OCI-LY7 (cell line): ENCODE measurements at regions not wholly inside any gene's neighbourhood (a gene's known extent, or its start where the extent isn't known, plus 50 kb on each side); places are given as distances from the start of the nearest gene placed in this dataset.

Experiments
- BruUV-seq: library from RNA; stranded (reverse); fragments of 400-500 nt; replicated peaks from 2 replicates; lab custom pipeline; 2021; lab: Mats Ljungman, UMichigan
- CTCF ChIA-PET: fragments of 300-600 bp; sonication (Branson Sonifier 250); formaldehyde crosslinking; loops from one replicate; lab custom pipeline; 2022; ENCODE audit warnings: antibody characterized with exemption; ENCODE audit not compliant: unreplicated experiment; lab: Charles Lee
- POLR2A ChIA-PET: fragments of 300-600 bp; sonication (Branson Sonifier 250); formaldehyde crosslinking; loops from one replicate; lab custom pipeline; 2022; ENCODE audit warnings: antibody characterized with exemption; lab: Charles Lee
- DNase-seq: peaks from one replicate; pipeline ENCODE4 v3.0.0-alpha.2; 2015; ENCODE audit warnings: low spot score
- H2AFZ ChIP-seq: fragments of 200-600 bp; sonication (generic), shearing (Covaris generic); 2 replicates; pipeline ENCODE4 v1.6.1; 2014; ENCODE audit warnings: mild to moderate bottlenecking, antibody characterized with exemption, low read length, moderate library complexity
- H3K27ac ChIP-seq: fragments of 200-600 bp; sonication (generic); 2 replicates; pipeline ENCODE4 v1.5.1; 2014; ENCODE audit warnings: mixed run types, low read depth, mild to moderate bottlenecking, moderate library complexity, low read length, inconsistent platforms; ENCODE audit not compliant: poor library complexity, severe bottlenecking
- H3K36me3 ChIP-seq: fragments of 200-600 bp; sonication (generic); 2 replicates; pipeline ENCODE4 v1.6.1; 2014; ENCODE audit warnings: mild to moderate bottlenecking, antibody characterized with exemption, low read length, moderate library complexity, mixed read lengths; ENCODE audit not compliant: insufficient read depth
- H3K4me1 ChIP-seq: fragments of 200-600 bp; sonication (generic); 2 replicates; pipeline ENCODE4 v1.5.1; 2014; ENCODE audit warnings: mild to moderate bottlenecking, low read length; ENCODE audit not compliant: insufficient read depth, poor library complexity, severe bottlenecking
- H3K4me2 ChIP-seq: fragments of 200-600 bp; sonication (generic); 2 replicates; pipeline ENCODE4 v1.6.1; 2014; ENCODE audit warnings: mild to moderate bottlenecking, low read length
- H3K4me3 ChIP-seq: fragments of 200-600 bp; sonication (generic); 2 replicates; pipeline ENCODE4 v1.5.1; 2014; ENCODE audit warnings: mild to moderate bottlenecking, low read depth, low read length; ENCODE audit not compliant: poor library complexity, severe bottlenecking
- H3K79me2 ChIP-seq: fragments of 200-600 bp; sonication (generic); 2 replicates; pipeline ENCODE4 v1.6.1; 2016; ENCODE audit warnings: low read depth, mild to moderate bottlenecking, low read length, moderate library complexity, mixed read lengths; ENCODE audit not compliant: insufficient read depth
- H3K9me2 ChIP-seq: fragments of 200-600 bp; sonication (generic); 2 replicates; pipeline ENCODE4 v1.6.1; 2016; ENCODE audit warnings: mild to moderate bottlenecking, low read length, mixed read lengths; ENCODE audit not compliant: insufficient read depth
- H3K9me3 ChIP-seq: fragments of 200-600 bp; sonication (generic); 2 replicates; pipeline ENCODE4 v1.6.1; 2014; ENCODE audit warnings: mild to moderate bottlenecking, mixed run types, low read length, mixed read lengths
- H4K20me1 ChIP-seq: fragments of 200-600 bp; sonication (generic); 2 replicates; pipeline ENCODE4 v1.6.1; 2014; ENCODE audit warnings: mild to moderate bottlenecking, antibody characterized with exemption, low read length, moderate library complexity, mixed read lengths; ENCODE audit not compliant: insufficient read depth
- CTCF ChIP-seq: fragments of 200-600 bp; sonication (generic); conservative IDR thresholded peaks from 2 replicates; pipeline ENCODE4 v1.5.1; 2014; ENCODE audit warnings: mild to moderate bottlenecking, antibody characterized with exemption, low read length, moderate library complexity, mixed read lengths
- EZH2phosphoT487 ChIP-seq: fragments of 200-600 bp; sonication (generic); IDR thresholded peaks from 2 replicates; pipeline ENCODE4 v1.6.1; 2018; ENCODE audit warnings: low read depth, borderline replicate concordance, mild to moderate bottlenecking, mixed run types, antibody characterized with exemption, low read length, moderate library complexity, mixed read lengths
- intact Hi-C: fragments of 100-400 bp; cut with micrococcal nuclease; formaldehyde crosslinking; loops from one replicate; pipeline ENCODE4 v1.10.0; 2022; ENCODE audit not compliant: unreplicated experiment

- intact Hi-C loops, result no loop called here
Observed at GRCh38 chr20:23229989-23230388, 120.6 kb upstream of the NXT1 start.

GRCh38 chr20:23228912-23229311 is 121.7 kb upstream of the NXT1 start:
- Histone ChIP-seq H2AFZ (no peak overlapping the region), H3K27ac (no peak overlapping the region), H3K79me2 (no peaks in the 10 kb centered on the region), H3K4me2 (no peak overlapping the region), H3K36me3 (no peaks in the 10 kb centered on the region), H4K20me1 (no peaks in the 10 kb centered on the region), H3K4me1 (no peaks in the 10 kb centered on the region), H3K4me3 (no peak overlapping the region), H3K9me2 (no peaks in the 10 kb centered on the region), H3K9me3 (no peaks in the 10 kb centered on the region)
- TF ChIP-seq EZH2phosphoT487, result no peak
- TF ChIP-seq CTCF, result no peak
- intact Hi-C loops, result no loop called here
- ChIA-PET POLR2A (no interaction called here), CTCF (no interaction called here)
- no TSS peak for BruUV-seq
- DNase-seq, result no peak

More at GRCh38 chr20:23229989-23230388, 120.6 kb upstream of the NXT1 start:
- DNase-seq, result no peak
- no peaks in the 10 kb centered on the region for H4K20me1 ChIP-seq
- ChIA-PET CTCF (no interaction called here), POLR2A (no interaction called here)
- no peaks in the 10 kb centered on the region for H3K9me3 ChIP-seq
- H3K9me2 ChIP-seq, result no peaks in the 10 kb centered on the region
- no peak overlapping the region for H3K4me2 ChIP-seq
- no peak overlapping the region for H2AFZ ChIP-seq
- BruUV-seq, result no TSS peak
- H3K36me3 ChIP-seq, result no peaks in the 10 kb centered on the region
- no peak overlapping the region for H3K27ac ChIP-seq
- no peak overlapping the region for H3K4me3 ChIP-seq
- H3K79me2 ChIP-seq, result no peaks in the 10 kb centered on the region
- TF ChIP-seq CTCF (no peak), EZH2phosphoT487 (no peak)
- H3K4me1 ChIP-seq, result no peaks in the 10 kb centered on the region

GRCh38 chr20:23227976-23228375 is 122.6 kb upstream of the NXT1 start:
- no peak overlapping the region for H3K27ac ChIP-seq
- TF ChIP-seq CTCF (no peak), EZH2phosphoT487 (no peak)
- no peak for DNase-seq
- H3K79me2 ChIP-seq, result no peaks in the 10 kb centered on the region
- H3K9me3 ChIP-seq, result no peaks in the 10 kb centered on the region
- no peaks in the 10 kb centered on the region for H4K20me1 ChIP-seq
- H3K9me2 ChIP-seq, result no peaks in the 10 kb centered on the region
- no peaks in the 10 kb centered on the region for H3K4me1 ChIP-seq
- intact Hi-C loops, result no loop called here
- ChIA-PET CTCF (no interaction called here), POLR2A (no interaction called here)
- H2AFZ ChIP-seq, result no peak overlapping the region
- H3K36me3 ChIP-seq, result no peaks in the 10 kb centered on the region
- no peak overlapping the region for H3K4me3 ChIP-seq
- BruUV-seq, result no TSS peak
- no peak overlapping the region for H3K4me2 ChIP-seq
